ENCODE measurements at regions not wholly inside any gene's neighbourhood (a gene's known extent, or its start where the extent isn't known, plus 50 kb on each side); places are given as distances from the start of the nearest gene placed in this dataset.

DNA sequence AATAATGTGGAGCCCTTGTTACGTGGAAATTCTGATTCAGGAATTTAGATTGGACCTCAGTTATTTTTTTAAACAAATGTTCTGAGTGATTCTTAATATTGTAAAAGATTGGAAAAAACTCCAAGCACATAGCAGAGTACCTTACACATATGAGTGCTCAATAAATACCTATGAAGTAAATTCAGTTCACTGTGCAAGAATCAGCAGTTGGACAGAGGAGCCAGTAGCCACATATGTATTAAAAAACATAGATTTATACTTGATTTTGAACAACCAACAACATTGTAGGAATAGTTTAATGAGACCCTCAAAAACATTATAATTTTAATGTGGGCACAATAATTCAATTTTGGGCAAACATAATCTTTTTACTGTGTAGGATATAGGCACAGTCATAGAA, 109.3 kb upstream of the B3GAT2 start:
- no peak overlapping the region for H3K4me3 Mint-ChIP-seq
- TF ChIP-seq, protein P1, sequence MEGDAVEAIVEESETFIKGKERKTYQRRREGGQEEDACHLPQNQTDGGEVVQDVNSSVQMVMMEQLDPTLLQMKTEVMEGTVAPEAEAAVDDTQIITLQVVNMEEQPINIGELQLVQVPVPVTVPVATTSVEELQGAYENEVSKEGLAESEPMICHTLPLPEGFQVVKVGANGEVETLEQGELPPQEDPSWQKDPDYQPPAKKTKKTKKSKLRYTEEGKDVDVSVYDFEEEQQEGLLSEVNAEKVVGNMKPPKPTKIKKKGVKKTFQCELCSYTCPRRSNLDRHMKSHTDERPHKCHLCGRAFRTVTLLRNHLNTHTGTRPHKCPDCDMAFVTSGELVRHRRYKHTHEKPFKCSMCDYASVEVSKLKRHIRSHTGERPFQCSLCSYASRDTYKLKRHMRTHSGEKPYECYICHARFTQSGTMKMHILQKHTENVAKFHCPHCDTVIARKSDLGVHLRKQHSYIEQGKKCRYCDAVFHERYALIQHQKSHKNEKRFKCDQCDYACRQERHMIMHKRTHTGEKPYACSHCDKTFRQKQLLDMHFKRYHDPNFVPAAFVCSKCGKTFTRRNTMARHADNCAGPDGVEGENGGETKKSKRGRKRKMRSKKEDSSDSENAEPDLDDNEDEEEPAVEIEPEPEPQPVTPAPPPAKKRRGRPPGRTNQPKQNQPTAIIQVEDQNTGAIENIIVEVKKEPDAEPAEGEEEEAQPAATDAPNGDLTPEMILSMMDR (conservative IDR thresholded peaks at IDR 0.05) = no peak

More for the DNA sequence above, 109.3 kb upstream of the B3GAT2 start:
- H4K5ac ChIP-seq (ENCODE audit: insufficient read length, low read depth, low read length) = no peak overlapping the region
- no CpG with 5 or more reads among the region's 1 CpG for WGBS (ENCODE audit: extremely low coverage, insufficient read length, low lambda C conversion rate)
- H2AK5ac ChIP-seq (ENCODE audit: insufficient read length, low read length) = no peak overlapping the region
- Mint-ChIP-seq H3K27ac (no peak overlapping the region), H3K36me3 (ENCODE audit: insufficient read depth in 1 of 3, low read depth in 3 of 3) (no peaks in the 10 kb centered on the region; a peak in 1 of 7 replicates), H3K27me3 (ENCODE audit: low read depth) (no peaks in the 10 kb centered on the region), H3K4me1 (no peaks in the 10 kb centered on the region), H3K9me3 (peaks cover 0 to 3% of the 10 kb centered on the region in 2 experiments; a peak in 2 of 5 replicates)
- H2BK15ac ChIP-seq (ENCODE audit: low read depth, low read length) = no peak overlapping the region
- no peak overlapping the region for H3K23ac ChIP-seq (ENCODE audit: insufficient read length, low read depth, low read length)
- H3K79me2 ChIP-seq (ENCODE audit: insufficient read depth, low read length) = no peaks in the 10 kb centered on the region
- H3K27me3 ChIP-seq (ENCODE audit: insufficient read depth, low read length) = no peaks in the 10 kb centered on the region
- no peak overlapping the region for H3K4me2 ChIP-seq (ENCODE audit: insufficient read depth, insufficient read length, low read length)
- H3K9ac ChIP-seq (ENCODE audit: extremely low read depth, insufficient read length, low read length) = no peak overlapping the region
- no peak for DNase-seq
- H3K18ac ChIP-seq (ENCODE audit: insufficient read length, low read depth, low read length) = no peak overlapping the region
- H3K9me3 ChIP-seq (ENCODE audit: control insufficient read depth, low read depth, low read length) = no peaks in the 10 kb centered on the region
- no peak overlapping the region for H4K91ac ChIP-seq (ENCODE audit: insufficient read length, low read depth, low read length)
- H2BK5ac ChIP-seq (ENCODE audit: insufficient read length, low read length) = no peak overlapping the region
- no peak overlapping the region for H3K56ac ChIP-seq (ENCODE audit: insufficient read length, low read depth, low read length)
- H3K4me1 ChIP-seq (ENCODE audit: insufficient read depth, low read length) = no peaks in the 10 kb centered on the region
- no peak overlapping the region for H4K8ac ChIP-seq (replicated peaks; ENCODE audit: insufficient read length, low read depth, low read length)
- H3K23me2 ChIP-seq (ENCODE audit: insufficient read length, low read depth, low read length, poor library complexity, severe bottlenecking) = no peaks in the 10 kb centered on the region
- no peak overlapping the region for H3K4ac ChIP-seq (ENCODE audit: low read depth, low read length)
- H3K14ac ChIP-seq (ENCODE audit: insufficient read depth, low read length) = no peak overlapping the region
- H3K27ac ChIP-seq (ENCODE audit: insufficient read length, low read depth, low read length) = no peak overlapping the region
- H4K20me1 ChIP-seq (ENCODE audit: control insufficient read depth, insufficient read depth, insufficient read length) = no peaks in the 10 kb centered on the region
- no peak overlapping the region for H2BK120ac ChIP-seq (ENCODE audit: low read depth, low read length, poor library complexity, severe bottlenecking)
- no peaks in the 10 kb centered on the region for H3K79me1 ChIP-seq (ENCODE audit: insufficient read depth, low read depth, low read length, poor library complexity, severe bottlenecking)
- no peak overlapping the region for H3T11ph ChIP-seq (ENCODE audit: low read length)
- H2BK12ac ChIP-seq (ENCODE audit: insufficient read length, low read depth, low read length) = no peak overlapping the region
- H2BK20ac ChIP-seq (ENCODE audit: low read depth, low read length, poor library complexity, severe bottlenecking) = no peak overlapping the region
- H2AFZ ChIP-seq (ENCODE audit: low read length) = no peak overlapping the region
